DOHH2 (cell line): ENCODE measurements at regions not wholly inside any gene's neighbourhood (a gene's known extent, or its start where the extent isn't known, plus 50 kb on each side); places are given as distances from the start of the nearest gene placed in this dataset.

Source experiments
- EZH2phosphoT487 ChIP-seq: fragments of 200-600 bp; sonication (generic); IDR thresholded peaks from 2 replicates; pipeline ENCODE4 v1.6.1; 2017; ENCODE audit warnings: borderline replicate concordance, mild to moderate bottlenecking, antibody characterized with exemption, low read length, moderate library complexity, mixed read lengths
- TF ChIP-seq, protein P1 (sequence below): fragments of 200-600 bp; sonication (generic); IDR thresholded peaks from one replicate; pipeline ENCODE4 v1.5.1; 2014; ENCODE audit warnings: antibody characterized with exemption, mild to moderate bottlenecking, low read depth, low read length; ENCODE audit not compliant: poor library complexity, severe bottlenecking

DNA sequence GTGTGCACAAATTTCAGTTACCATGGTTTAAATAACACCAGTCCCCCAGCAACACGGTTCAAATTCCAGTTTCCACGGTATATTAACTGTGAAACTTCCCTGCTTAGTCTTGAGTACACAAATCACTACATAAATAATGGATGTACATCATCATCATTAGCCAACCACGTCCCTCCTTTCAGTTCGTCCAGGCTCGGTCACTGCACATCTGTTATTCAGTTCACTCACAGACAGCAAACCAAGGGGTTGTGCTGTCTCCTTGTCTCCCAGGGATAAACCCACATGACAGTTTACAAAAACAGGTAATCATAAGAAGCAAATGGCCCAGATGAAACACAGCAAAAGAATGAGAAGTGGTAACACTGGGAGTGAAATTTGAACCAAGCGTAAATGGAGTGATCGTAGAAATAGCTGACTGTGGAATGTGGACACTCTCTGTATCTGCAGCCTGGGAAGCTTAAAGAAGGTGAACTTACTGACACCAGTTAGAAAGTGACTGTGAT lies 61.0 kb upstream of the RAD23B start:
- TF ChIP-seq, protein P1, sequence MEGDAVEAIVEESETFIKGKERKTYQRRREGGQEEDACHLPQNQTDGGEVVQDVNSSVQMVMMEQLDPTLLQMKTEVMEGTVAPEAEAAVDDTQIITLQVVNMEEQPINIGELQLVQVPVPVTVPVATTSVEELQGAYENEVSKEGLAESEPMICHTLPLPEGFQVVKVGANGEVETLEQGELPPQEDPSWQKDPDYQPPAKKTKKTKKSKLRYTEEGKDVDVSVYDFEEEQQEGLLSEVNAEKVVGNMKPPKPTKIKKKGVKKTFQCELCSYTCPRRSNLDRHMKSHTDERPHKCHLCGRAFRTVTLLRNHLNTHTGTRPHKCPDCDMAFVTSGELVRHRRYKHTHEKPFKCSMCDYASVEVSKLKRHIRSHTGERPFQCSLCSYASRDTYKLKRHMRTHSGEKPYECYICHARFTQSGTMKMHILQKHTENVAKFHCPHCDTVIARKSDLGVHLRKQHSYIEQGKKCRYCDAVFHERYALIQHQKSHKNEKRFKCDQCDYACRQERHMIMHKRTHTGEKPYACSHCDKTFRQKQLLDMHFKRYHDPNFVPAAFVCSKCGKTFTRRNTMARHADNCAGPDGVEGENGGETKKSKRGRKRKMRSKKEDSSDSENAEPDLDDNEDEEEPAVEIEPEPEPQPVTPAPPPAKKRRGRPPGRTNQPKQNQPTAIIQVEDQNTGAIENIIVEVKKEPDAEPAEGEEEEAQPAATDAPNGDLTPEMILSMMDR: no peak
- TF ChIP-seq EZH2phosphoT487: no peak
